HG03457 (cell line): ENCODE measurements at regions not wholly inside any gene's neighbourhood (a gene's known extent, or its start where the extent isn't known, plus 50 kb on each side); places are given as distances from the start of the nearest gene placed in this dataset.

Source experiments
- ATAC-seq: cut with Tn5 transposase; IDR thresholded peaks from one replicate; pipeline ENCODE4 v1.9.1; 2021; ENCODE audit warnings: moderate number of reproducible peaks; ENCODE audit not compliant: unreplicated experiment

- ATAC-seq = no peak
Observed at GRCh38 chr21:15508554-15508953, 221.2 kb upstream of the USP25 start.

GRCh38 chr21:15514073-15514946 lies 215.5 kb upstream of the USP25 start:
- peak; percentile 96 for ATAC-seq

GRCh38 chr21:15515908-15516307 lies 213.9 kb upstream of the USP25 start:
- ATAC-seq = no peak

- no peak for ATAC-seq
Observed at GRCh38 chr21:15517394-15517793, 212.4 kb upstream of the USP25 start.

- no peak for ATAC-seq
Observed at GRCh38 chr21:15520811-15521643, 208.8 kb upstream of the USP25 start.

GRCh38 chr21:15521644-15522001 lies 208.2 kb upstream of the USP25 start:
- ATAC-seq = no peak

GRCh38 chr21:15522148-15522547 lies 207.6 kb upstream of the USP25 start:
- no peak for ATAC-seq

- ATAC-seq = no peak
Observed at GRCh38 chr21:15524855-15525254, 204.9 kb upstream of the USP25 start.

- ATAC-seq = no peak
Observed at GRCh38 chr21:15526798-15527197, 203.0 kb upstream of the USP25 start.

- ATAC-seq = no peak
Observed at GRCh38 chr21:15528346-15528745, 201.4 kb upstream of the USP25 start.

GRCh38 chr21:15531986-15532385 lies 197.8 kb upstream of the USP25 start:
- no peak for ATAC-seq

GRCh38 chr21:15533618-15534017 lies 196.2 kb upstream of the USP25 start:
- ATAC-seq = no peak

- ATAC-seq = no peak
Observed at GRCh38 chr21:15534450-15534886, 195.3 kb upstream of the USP25 start.

GRCh38 chr21:15539376-15539775 lies 190.4 kb upstream of the USP25 start:
- ATAC-seq = no peak

GRCh38 chr21:15543473-15543872 lies 186.3 kb upstream of the USP25 start:
- ATAC-seq = no peak

- ATAC-seq = no peak
Observed at GRCh38 chr21:15549671-15550070, 180.1 kb upstream of the USP25 start.

GRCh38 chr21:15552914-15553494 lies 176.8 kb upstream of the USP25 start:
- no peak for ATAC-seq

- no peak for ATAC-seq
Observed at GRCh38 chr21:15557925-15558324, 171.9 kb upstream of the USP25 start.

GRCh38 chr21:15558884-15559283 lies 170.9 kb upstream of the USP25 start:
- ATAC-seq = no peak

GRCh38 chr21:15559660-15560059 lies 170.1 kb upstream of the USP25 start:
- ATAC-seq = no peak

- no peak for ATAC-seq
Observed at GRCh38 chr21:15560383-15561056, 169.3 kb upstream of the USP25 start.
